Epidermal melanocyte (primary cell): ENCODE measurements at regions not wholly inside any gene's neighbourhood (a gene's known extent, or its start where the extent isn't known, plus 50 kb on each side); places are given as distances from the start of the nearest gene placed in this dataset.

Experiments used
- DNase-seq: peaks from one replicate; pipeline ENCODE4 v3.0.0; 2011; ENCODE audit warnings: low spot score; ENCODE audit not compliant: insufficient read length

DNA sequence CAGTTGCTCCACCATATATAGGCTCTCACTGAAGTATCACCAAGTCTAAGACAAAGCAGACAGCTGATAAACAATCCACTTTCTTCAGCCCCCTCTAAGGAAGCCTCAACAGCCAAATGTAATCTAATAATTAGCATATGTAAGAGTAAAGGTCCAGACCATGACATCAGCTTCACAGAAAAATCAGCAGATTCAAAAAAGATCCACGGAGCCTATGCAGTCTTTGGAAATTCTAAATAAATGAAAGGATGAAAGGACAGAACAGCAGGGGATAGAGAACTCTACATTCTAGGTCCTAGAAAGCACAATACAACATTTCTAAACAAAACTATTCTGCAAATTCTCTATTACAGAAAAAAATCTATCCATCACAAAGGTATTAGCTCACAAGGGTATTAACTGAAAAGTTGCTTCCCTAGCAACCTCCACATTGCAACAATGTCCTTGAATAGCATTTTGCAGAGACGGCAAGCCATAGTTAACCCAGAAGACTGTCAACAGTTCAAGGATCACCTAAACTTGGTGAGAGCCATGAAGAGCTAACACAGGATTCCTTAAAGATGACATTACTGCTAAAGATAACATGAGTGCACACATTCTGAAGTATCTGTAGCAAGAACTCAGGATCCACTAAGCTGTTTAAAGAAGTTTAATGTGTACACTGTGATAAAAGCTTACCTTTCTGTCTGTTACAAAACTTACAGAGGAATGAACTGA, 74.3 kb downstream of the SIPA1L2 start:
- no peak for DNase-seq

DNA sequence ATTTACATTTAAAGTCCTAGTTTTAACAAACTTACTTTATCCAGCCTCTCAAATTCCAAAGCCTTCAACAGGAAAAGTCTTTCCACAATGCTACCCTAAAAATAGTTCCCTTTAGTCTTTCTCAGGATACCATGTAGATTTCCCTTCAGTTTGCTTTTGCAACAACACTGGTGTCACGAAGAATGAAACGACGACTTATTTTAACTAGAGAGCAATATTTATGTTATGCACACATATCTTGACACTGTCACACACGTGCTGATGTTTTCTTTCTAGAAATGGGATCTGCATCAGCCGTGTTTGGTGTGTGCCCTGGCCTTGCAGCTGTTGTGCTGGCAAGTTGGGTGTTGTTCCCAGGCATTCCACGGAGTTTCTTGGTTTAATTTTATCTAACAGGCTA, 75.5 kb downstream of the SIPA1L2 start:
- no peak for DNase-seq

DNA sequence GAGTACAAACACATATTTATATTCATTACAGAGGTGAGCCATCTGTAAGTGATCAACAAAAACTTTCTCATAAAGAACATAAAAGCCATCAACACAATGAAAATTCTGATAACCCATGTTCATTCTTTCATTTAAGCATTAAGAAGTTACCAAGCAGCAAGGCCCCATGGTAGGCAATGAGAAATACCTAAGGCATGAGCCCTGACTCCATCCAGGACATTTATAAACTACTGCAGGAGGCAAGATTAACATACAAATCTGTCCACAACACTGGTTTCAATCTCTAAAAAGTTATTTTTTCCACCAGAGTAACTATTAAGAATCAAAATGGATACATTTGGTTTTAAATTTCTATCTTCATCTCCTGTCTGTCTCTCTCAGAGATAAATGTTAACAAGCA, 76.1 kb downstream of the SIPA1L2 start:
- no peak for DNase-seq

DNA sequence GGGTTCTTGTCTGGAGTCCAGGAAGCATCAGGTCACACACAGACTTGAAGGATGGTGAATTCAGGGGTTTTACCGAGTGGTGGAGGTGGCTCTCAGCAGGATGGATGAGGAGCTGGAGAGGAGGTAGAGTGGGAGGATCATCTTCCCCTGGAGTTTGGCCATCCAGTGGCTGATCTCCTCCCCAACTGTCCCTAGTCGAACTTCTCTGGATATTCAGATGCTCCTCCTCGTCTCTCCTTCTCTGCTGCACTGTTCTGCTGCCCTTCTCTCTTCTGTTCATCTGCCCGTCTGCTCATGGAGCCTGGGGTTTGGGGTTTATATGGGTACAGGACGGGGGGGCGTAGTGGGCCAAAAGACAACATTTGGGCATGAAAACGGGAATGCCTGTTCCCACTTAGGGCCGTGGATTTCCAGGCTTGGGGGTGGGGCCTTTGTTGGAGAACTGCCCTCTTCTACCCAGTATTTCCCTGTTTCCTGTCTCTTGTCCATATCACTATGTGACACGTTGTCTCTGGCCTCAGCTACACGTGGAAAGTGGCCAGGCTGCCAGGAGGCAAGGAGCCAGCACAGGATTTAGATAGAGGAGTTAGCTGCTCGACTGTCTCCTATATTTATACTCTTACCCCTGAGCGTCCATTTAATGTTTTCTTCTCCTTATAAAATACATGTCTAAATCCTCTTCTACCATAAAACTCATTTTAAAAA, 76.7 kb downstream of the SIPA1L2 start:
- no peak for DNase-seq

DNA sequence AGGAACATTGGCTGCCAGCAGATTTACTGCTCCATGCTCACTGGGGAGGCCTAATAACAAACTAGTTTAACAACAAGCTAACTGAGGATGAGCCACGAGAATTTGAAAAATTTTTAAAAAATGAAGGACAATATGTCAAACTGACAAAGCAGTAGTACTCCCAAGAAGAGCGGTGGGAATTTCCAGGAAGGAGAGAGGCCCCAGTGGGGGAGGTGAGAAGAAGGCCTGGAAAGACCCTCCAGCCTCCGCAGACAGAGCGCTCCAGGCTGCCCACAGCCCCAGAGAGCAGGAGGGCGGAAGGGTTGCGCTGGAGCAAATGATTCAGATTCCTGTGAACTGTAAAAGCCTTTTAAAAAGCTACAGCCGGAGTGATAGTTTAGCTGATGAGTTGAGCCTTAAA, 78.5 kb downstream of the SIPA1L2 start:
- no peak for DNase-seq

DNA sequence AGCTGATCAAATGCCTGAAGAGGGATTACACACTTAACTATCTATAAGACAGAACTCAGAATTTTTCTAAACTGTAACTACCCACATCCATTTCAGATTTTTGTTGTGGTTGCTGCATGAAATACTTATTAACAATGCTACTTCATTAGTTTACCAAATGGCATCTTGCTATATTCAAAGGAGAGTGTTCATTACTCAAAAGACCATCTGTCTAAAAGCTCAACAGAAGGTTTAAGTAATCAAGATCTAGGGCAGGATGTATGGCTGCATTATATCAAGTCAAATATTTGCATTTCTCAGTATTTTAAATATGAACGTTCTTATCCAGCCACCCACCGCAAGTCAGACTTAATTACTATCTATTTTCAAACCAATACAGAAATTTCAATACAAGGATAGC, 79.9 kb downstream of the SIPA1L2 start:
- DNase-seq = no peak

DNA sequence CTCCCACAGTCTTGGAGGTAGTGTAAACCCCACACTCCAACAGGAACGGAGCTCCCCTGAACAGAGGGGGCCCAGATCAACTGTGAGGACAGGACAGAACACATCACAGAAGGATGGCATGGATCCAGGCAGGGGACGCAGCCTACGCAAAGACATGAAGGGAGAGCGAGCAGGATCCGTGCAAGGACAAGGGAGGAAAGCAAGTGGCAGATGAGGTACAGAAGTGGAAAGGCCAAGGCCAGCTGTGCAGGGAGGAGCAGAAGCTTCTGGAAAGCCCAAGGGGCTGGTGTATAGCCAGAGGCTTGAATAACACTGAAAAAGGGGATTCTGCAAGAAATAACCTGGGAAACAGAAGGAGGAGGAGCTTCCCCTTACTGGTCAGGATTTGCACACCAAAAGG, 81.2 kb downstream of the SIPA1L2 start:
- no peak for DNase-seq

DNA sequence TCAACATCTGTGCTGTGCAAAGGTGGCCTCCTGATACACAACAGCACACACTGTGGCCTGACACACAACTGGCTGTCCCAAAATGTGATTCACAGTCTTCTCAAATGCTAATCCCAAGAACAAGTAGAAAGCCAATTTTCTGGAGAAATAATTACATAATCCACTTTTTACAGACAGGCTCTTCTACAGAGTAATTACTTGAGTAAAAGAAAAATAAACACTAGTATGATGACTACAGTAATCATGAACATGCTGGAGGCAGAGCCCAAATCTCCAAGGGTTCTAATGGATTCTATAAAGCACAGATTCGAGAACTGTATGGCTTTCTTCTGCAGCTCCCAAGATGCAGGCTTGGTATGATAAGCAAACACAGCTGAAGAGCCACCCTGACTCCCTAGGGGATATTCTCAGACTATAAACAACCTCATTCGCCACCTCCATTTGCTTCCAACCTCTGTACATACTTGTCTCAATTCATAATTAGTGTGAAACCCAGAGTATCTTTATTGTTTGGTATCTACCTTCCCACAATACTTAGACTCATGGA, 81.9 kb downstream of the SIPA1L2 start:
- DNase-seq = no peak

DNA sequence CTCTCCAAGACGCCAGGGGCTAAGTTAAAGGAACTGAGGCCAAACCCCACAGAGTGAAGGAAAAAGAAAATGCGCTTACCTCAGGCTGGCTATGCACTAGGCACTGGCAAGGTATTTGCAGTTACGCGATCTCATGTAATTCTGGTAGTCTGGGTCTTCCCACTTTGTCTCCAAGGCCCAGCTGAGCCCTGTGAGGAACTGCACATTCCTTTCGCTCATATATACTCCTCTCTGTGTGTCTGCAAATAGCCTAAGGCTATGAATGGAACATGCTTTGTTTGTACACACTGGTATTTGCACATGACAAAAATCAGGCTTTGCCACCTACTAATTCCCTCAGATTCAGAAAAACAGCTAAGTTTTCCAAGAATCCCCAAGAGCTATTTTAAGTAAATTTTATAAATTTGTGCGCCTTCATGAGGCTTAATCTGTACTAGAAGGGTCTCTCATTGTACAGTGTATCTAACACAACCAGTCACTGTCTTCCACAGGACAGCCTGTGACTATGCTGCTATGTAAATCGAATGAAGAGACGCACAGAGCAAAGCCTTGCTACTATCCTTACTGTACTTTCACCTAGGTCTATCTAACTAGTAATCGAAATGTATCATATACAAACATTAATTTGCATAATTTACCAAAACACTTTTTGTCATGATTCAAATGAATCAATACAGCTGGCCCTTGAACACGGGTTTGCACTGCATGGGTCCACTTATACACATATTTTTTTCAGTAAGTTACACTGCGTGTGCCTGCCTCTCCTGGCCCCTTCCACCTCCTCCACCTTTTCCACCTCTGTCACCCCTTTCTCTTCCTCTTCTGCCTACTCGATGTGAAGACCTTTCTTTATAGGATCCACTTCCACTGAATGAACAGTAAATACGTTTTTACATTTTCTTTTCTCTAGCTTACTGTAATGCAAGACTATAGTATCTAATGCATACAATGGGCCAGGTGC, 87.0 kb downstream of the SIPA1L2 start:
- no peak for DNase-seq

DNA sequence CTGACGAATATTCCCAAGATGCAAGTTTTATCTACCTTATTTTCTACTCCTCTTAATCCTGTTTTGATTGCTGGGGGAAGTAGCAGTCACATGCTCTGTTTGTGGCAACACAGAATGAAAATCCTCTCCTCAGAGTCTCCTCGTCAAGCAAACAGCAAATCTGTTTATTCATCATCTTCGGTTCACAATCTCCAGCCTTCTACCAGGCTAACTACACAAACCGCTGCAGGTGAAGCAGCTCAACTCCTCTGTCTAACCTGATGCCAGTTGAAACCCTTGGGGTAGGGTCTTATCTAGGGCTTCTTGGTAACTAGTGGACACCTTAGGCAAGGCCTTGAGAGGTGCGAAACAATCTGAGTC, 91.0 kb downstream of the SIPA1L2 start:
- no peak for DNase-seq

DNA sequence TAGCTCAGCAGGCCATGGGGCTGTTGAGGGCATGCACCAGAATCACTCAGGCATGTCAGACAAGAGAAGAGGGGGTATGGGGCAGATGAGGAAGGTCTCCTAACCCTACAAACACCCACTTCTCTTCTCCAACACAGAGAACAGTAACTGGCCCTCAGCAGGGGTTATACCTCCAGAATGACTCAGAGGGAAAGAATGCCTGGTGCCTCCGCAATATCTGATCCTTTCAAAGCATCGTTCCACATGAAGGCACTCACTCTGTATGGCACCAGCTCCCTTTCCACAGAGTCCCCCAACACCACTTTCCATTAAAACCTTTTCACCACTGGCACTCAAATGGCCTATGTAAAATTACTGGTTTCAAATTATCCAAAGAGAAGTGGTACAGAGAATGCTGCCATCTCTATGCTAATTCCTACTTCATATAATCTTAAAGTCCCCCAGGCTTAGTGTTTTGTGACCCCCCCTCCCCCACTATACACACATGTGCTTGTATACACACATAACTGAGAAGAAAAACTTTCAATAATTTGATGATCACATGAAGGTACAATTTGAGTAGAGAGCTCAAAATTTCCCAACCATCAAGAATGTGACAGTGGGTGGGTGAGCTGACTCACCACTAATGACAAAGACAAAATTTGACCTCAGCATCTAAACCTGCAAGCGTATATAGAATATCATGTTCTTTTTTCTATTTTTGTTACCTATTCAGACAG, 91.5 kb downstream of the SIPA1L2 start:
- DNase-seq = no peak

DNA sequence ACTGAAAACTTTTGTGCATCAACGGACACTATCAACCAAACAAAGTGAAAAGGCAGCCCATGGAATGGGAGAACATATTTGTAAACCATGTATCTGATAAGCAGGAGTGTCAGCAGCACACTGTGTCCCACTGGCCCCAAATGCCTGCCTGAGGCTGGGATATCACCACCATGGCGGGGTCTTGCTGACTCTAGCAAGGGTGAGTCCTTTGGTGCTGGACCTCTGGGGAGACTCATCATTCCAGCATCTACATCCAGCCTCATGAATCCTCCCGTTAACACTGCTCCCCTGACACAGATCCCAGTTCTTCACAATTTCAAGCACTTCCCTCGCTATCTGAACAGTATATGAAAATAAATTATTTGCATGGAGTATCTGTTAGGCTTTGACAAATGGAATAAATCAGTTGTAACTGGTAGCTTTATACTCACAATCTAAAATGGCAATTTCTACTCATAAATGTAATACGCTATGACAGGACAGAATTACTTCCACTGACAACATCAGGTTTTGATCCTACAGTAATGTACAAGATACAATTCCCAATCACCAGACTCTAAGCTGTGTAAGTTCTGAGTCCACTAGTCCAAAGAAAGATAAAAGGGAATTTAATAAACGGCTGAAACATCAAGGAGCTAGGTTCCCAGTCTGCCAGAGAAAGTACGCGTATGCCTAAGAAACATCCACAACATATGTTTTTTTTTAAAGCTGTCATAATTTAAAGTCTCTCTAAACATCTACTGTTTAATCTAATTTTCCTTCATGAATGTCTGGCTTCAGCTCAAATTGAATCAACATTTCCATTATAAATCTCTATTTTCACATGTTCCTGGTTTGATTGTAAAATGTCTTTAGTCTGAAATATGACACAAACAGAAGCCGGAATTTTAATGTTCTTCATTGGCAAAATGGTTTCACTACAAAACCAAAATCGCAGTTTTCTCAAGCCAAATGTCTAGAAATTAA, 95.1 kb downstream of the SIPA1L2 start:
- DNase-seq = no peak

DNA sequence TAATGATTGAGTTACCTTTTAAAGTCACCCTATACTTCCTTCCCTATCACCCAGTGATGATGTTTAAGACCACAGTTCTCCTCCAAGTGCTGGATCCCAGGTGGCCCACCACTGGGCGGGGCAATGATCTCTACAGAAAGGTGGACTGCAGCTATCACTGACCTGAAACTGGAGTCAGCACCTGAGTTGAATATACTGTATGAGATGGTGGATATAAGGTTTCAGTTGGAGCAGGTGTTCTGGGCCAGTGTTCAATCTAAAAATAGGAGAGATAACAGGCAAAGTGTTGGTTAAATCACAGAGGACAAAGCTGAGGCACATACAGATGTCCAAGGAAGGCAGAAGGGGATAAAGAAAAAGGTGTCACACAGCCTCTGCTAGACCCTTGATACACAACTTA, 96.6 kb downstream of the SIPA1L2 start:
- no peak for DNase-seq

DNA sequence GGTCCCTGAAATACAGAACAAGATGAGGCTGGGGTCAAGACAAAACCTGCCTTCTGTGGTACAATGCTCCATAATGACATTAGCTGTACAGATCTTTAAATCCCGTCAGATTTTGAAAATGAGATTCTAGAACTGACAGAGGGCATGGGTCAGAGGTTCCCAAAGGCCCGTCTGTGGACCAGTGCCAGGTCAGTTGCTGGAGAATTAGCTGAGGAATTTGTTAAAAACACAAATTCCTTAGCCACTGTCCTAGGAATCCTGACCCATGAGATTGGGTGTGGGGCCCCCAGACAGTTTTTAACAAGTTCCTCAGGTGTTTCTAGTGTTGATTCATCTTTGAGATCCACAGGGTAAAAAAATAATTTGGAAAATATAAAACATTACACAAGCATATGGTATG, 97.0 kb downstream of the SIPA1L2 start:
- DNase-seq = no peak

DNA sequence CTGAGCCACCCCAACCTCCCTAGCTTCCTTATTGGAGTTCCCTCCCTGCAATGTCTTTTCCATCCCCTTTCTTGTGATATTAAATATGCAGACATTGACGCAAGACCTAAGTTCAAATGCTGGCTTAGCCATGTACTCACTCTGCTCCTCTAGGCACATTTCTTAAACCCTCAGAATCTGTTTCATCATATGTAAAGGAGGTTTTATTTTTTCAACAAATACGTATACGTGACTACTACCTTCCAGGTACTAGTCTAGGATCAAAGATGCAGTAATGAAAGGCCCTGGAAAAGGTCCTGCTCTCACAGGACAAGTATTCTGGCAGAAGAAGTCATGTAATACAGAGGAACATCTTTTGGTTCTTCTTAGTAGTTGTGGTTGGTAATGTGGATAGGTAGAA, 98.6 kb downstream of the SIPA1L2 start:
- no peak for DNase-seq

DNA sequence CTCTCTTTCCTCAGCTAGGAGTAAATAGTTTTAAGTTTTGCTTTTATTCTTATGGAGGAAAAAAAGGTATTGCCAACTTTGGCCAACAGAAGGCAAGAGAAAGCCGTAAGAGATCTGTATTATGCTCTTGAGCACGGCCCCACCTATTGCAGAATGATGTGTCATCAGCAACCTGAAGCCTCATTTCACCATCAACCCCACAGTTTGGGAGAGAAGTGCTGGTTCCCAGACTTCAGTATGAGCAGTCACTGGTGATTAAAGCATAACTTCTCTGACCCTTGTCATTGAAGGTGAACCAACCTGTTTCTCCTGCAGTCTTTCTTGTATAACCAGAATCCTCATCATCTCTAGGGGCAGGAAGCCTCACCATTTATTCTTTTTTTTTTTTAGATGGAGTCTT, 100.2 kb downstream of the SIPA1L2 start:
- DNase-seq = no peak

DNA sequence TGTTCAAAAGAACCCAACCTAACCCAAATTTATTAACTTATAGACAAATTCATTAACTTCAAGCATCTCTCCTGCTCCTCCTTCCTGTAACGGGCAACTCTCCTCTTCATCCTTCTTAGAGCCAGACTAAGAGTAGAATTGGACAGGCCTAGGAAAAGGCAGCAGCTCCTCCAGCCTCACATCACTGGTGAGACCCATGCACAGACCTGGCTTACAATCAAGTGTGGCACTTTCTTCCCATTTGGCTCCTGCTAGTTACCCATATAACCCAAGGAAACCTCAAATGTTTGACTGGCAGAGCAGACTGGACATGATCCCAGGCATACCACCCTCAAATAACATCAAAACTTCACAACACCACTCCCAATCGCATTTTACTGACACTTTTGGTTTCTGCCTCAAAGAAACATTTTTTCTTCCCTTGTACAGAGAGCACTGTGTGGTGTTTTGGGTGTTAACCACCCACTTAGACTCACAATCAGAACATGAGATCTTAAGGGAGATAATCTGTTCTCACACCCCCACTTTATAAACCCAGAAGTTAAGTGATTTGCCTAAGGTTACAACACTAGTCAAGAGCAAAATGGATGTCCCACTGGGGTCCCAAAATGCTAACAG, 101.4 kb downstream of the SIPA1L2 start:
- DNase-seq = no peak

DNA sequence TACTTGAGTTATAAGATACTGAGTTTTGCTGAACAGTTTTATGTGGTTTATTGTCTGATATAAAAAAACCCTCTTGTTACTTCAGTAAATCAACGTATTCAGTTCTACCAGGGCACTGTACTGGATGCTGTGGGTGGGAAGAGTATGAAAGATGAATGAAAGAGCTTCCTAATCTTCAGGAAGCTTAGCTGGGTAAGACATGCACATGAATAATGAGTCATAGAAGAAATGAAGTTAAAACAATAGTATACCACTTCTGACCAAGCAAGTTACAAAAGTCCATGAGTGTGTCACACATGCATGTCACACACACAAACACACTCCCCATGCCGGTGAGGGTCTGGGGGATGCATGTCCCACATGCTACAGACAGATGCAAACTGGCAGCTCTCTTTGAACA, 105.9 kb downstream of the SIPA1L2 start:
- DNase-seq = no peak

DNA sequence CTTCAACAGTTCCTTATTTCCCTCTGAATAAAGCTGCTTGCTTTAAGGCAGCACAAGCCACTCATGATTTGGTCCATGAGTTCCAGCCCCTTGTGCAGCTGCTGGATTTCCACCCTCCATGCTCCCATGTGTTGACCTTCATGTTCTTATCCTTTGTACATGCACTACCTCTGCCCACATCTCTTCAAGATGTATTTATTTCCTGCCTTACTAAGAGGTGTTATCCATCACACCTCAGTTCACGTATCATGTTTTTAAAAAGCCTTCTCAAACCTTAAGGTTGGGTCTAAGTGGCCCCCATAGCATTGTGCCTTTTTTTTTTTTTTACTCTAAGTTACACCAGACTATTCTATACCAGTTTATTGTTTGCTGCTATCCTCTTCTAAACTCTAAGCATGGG, 107.7 kb downstream of the SIPA1L2 start:
- no peak for DNase-seq

DNA sequence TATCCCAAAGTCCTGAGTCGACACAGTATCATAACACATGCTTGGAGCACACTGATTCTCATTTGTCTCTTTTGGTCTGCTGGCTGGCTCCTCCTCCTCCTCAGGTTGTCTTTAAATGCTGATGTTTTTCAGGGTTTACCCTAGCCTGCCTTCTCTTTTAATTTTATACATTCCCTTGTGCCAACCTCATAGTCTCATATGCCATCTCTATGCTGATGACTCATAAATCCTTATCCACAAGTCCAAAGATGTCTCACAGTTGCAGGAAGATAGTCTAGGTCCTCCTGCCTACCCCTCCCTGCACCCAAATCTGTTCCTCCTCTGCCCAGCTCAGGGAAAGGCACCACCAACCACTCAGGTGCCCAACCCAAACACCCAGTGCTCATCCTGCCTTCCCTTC, 108.3 kb downstream of the SIPA1L2 start:
- DNase-seq = no peak
